ENCODE measurements at regions not wholly inside any gene's neighbourhood (a gene's known extent, or its start where the extent isn't known, plus 50 kb on each side); places are given as distances from the start of the nearest gene placed in this dataset.

DNA sequence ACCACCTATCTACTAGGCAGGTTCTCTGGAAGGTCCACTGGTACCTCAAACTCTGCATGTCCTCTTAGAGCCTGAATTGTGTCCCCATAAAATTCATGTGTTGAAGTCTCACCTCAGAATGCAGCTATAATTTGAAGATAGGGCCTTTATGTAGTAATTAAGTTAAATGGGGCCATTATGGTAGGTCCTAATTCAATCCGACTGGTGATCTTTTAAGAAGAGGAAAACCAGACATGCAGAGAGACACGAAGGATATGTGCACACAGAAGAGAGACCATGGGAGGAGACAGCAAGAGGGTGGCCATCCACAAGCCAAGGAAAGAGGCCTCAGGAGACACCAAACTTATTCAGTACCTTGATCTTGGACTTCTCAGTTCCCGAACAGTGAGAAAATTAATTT lies 345.4 kb downstream of the ENC1 start:
- TF ChIP-seq, protein P1, sequence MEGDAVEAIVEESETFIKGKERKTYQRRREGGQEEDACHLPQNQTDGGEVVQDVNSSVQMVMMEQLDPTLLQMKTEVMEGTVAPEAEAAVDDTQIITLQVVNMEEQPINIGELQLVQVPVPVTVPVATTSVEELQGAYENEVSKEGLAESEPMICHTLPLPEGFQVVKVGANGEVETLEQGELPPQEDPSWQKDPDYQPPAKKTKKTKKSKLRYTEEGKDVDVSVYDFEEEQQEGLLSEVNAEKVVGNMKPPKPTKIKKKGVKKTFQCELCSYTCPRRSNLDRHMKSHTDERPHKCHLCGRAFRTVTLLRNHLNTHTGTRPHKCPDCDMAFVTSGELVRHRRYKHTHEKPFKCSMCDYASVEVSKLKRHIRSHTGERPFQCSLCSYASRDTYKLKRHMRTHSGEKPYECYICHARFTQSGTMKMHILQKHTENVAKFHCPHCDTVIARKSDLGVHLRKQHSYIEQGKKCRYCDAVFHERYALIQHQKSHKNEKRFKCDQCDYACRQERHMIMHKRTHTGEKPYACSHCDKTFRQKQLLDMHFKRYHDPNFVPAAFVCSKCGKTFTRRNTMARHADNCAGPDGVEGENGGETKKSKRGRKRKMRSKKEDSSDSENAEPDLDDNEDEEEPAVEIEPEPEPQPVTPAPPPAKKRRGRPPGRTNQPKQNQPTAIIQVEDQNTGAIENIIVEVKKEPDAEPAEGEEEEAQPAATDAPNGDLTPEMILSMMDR (IDR thresholded peaks at IDR 0.05), result no peak
- no peak for TF ChIP-seq POLR2A (IDR thresholded peaks at IDR 0.05)

All from uterus (tissue), 2 donors.